ENCODE measurements at regions not wholly inside any gene's neighbourhood (a gene's known extent, or its start where the extent isn't known, plus 50 kb on each side); places are given as distances from the start of the nearest gene placed in this dataset.

- DNase-seq (ENCODE audit: low spot score), result no peak
- TF ChIP-seq CTCF (IDR thresholded peaks at IDR 0.05; ENCODE audit: extremely low read depth, missing control alignments), result no peak
Measured at GRCh38 chr14:22500954-22501726, 87.9 kb downstream of the DAD1 start.

GRCh38 chr14:22500525-22500924 lies 88.5 kb downstream of the DAD1 start:
- DNase-seq (ENCODE audit: low spot score), result no peak
- TF ChIP-seq CTCF (IDR thresholded peaks at IDR 0.05; ENCODE audit: extremely low read depth, missing control alignments), result no peak

GRCh38 chr14:22497671-22498093 lies 91.3 kb downstream of the DAD1 start:
- TF ChIP-seq CTCF (IDR thresholded peaks at IDR 0.05; ENCODE audit: extremely low read depth, missing control alignments), result no peak

GRCh38 chr14:22497144-22497423 lies 91.9 kb downstream of the DAD1 start:
- DNase-seq (ENCODE audit: low spot score), result no peak
- no peak for TF ChIP-seq CTCF (IDR thresholded peaks at IDR 0.05; ENCODE audit: extremely low read depth, missing control alignments)

More at GRCh38 chr14:22497671-22498093, 91.3 kb downstream of the DAD1 start:
- no peak for DNase-seq (ENCODE audit: low spot score)

- DNase-seq (ENCODE audit: low spot score), result no peak
Measured at GRCh38 chr14:22494486-22495135, 94.4 kb downstream of the DAD1 start.

GRCh38 chr14:22493753-22494152 lies 95.3 kb downstream of the DAD1 start:
- no peak for TF ChIP-seq CTCF (IDR thresholded peaks at IDR 0.05; ENCODE audit: extremely low read depth, missing control alignments)
- DNase-seq (ENCODE audit: low spot score), result no peak

More at GRCh38 chr14:22494486-22495135, 94.4 kb downstream of the DAD1 start:
- no peak for TF ChIP-seq CTCF (IDR thresholded peaks at IDR 0.05; ENCODE audit: extremely low read depth, missing control alignments)
